NCI-H510A (cell line): ENCODE measurements at regions not wholly inside any gene's neighbourhood (a gene's known extent, or its start where the extent isn't known, plus 50 kb on each side); places are given as distances from the start of the nearest gene placed in this dataset.
"Not testable (repeated sequence)": the region's sequence is repeated elsewhere in the genome, so short reads cannot be mapped to it uniquely, and the experiment has no call there.

Source experiments
- DNase-seq: peaks from one replicate; lab custom pipeline; 2025; lab: John Stamatoyannopoulos, UW

GRCh38 chr20:2203436-2203835, 92.4 kb upstream of the TGM3 start:
- DNase-seq: no peak

GRCh38 chr20:2204021-2204420, 91.8 kb upstream of the TGM3 start:
- DNase-seq: no peak

- peak; percentile 55 for DNase-seq
Measured at GRCh38 chr20:2206957-2207769, 88.6 kb upstream of the TGM3 start.

- no peak for DNase-seq
Measured at GRCh38 chr20:2207770-2208097, 88.1 kb upstream of the TGM3 start.

- no peak for DNase-seq
Measured at GRCh38 chr20:2208897-2209296, 86.9 kb upstream of the TGM3 start.

DNA sequence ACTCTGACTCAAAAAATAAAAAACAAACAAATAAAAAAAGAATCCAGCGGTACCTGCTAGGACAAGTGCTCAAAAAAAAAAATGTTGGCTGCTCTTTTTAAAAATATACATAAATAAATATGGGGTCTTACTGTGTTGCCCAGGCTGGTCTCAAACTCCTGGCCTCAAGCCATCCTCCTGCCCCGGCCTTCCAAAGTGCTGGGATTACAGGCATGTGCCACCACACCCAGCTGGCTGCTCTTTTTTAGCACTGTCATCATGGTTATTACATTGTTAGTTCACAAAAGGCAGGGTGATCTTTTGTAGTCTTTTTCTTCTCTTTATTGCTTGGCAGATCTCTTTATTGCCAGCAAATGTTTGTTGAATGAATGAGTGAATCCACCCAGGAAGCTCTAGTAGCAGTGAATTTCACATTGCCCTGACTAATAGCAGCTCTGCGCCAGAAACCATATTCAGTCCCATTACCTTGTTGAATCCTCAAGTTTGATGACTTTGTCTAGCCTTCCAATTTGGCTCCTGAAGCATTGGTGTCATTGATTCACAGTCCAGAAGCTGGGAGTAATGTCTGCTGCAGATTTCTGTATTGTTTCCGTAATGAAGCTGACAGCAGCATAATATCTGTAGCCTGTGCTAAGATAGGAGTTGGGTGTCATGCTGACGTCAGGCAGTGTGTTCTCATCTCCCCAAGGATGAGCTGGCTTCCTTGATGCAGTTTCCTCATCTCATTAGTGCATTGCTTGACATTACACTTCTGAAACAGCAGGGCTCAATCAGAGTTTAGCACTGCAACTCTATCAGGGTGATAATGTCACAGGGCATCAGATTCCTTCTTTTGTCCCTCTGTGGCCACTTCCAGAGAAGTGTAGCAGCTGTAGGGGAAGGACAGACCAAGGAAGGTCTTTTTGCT, 84.9 kb upstream of the TGM3 start:
- no peak for DNase-seq

DNA sequence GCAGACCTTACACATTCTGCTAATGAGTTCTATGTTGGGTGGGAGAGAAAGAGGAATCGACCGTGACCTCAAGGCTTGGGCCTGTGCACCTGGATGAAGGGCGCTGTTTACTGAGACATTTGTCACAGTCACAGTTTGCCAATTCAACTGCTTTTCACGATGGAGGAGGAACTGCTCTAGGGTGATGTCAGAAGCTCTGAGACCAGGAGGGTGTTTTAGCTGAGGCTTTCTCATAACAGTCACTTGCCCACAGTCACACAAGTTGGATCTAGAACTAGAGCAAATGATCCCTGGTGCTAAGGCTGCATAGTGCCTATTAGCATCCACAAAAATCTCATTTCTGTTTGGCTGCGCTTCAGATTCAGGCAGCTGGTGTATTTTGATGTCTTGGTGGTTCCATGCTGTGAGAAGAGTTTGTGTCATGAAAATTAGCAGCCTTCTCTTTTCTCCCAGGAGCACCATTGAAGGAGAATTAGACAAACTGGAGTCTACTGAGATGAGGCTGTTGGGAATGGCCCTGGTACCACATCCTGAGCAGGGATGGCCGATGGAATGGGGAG, 83.3 kb upstream of the TGM3 start:
- no peak for DNase-seq

- DNase-seq: no peak
Measured at GRCh38 chr20:2213401-2213800, 82.4 kb upstream of the TGM3 start.

GRCh38 chr20:2217857-2218539, 77.8 kb upstream of the TGM3 start:
- no peak for DNase-seq

DNA sequence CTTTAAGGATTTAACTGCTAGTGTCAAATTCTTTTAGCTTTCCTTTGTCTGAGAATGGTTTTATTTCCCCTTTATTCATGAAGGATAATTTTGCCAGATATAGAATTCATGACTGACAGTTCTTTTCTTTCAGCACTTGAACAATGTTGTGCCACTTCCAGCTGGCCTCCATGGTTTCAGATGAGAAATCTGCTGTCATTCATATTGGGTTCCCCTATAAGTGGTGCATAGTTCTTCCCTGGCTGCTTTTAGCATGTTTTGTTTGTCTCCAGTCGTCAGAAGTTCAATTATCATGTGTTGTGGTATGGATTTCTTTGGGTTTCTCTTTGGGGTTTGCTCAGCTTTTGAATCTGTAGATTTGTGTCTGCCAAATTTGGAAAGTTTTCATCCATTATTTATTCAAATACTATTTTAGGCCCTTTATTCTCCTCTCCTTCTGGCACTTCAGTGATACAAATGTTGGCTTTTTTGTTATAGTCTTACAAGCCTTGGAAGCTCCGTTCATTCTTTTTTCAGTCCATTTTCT, 76.3 kb upstream of the TGM3 start:
- DNase-seq: no peak

GRCh38 chr20:2220298-2220697, 75.5 kb upstream of the TGM3 start:
- DNase-seq: no peak

DNA sequence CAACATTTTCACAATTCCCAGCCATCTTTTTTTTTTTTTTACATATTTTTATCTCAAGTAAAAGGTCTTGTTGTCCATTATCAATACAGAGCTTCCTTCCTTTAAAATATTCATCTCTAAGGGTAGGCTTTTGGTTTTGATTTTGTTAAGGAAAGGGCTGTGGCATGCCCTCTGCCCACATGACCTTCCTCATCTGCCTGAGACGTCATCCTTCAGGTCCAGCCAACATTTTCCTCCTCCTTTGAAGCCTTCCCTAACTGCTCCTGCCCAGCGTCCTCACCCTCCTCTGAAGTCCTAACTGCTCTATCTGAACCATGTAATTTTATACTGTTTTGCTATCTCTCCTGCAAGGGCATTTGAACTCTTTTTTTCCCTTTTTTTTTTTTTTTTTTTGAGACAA, 73.9 kb upstream of the TGM3 start:
- no peak for DNase-seq

- DNase-seq: no peak
Measured at GRCh38 chr20:2223558-2224367, 72.0 kb upstream of the TGM3 start.

GRCh38 chr20:2224368-2224639, 71.5 kb upstream of the TGM3 start:
- no peak for DNase-seq

DNA sequence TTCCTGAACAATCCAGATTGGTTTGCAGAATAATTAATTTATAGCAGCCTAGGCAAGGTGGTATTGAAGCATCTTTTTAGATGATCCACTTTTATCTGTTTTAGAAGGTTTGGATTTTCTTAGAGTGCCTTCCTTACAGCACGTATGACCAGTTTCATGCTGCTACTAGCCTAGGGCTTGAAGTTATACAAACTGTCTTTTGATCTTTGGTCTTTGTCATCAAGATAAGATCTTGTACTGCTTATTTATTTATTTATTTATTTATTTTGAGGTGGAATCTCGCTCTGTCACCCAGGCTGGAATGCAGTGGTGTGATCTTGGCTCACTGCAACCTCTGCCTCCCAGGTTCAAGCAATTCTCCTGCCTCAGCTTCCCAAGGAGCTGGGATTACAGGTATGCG, 68.5 kb upstream of the TGM3 start:
- not testable (repeated sequence) for DNase-seq

- no peak for DNase-seq
Measured at GRCh38 chr20:2227861-2228260, 67.9 kb upstream of the TGM3 start.

GRCh38 chr20:2228926-2229325, 66.9 kb upstream of the TGM3 start:
- no peak for DNase-seq

DNA sequence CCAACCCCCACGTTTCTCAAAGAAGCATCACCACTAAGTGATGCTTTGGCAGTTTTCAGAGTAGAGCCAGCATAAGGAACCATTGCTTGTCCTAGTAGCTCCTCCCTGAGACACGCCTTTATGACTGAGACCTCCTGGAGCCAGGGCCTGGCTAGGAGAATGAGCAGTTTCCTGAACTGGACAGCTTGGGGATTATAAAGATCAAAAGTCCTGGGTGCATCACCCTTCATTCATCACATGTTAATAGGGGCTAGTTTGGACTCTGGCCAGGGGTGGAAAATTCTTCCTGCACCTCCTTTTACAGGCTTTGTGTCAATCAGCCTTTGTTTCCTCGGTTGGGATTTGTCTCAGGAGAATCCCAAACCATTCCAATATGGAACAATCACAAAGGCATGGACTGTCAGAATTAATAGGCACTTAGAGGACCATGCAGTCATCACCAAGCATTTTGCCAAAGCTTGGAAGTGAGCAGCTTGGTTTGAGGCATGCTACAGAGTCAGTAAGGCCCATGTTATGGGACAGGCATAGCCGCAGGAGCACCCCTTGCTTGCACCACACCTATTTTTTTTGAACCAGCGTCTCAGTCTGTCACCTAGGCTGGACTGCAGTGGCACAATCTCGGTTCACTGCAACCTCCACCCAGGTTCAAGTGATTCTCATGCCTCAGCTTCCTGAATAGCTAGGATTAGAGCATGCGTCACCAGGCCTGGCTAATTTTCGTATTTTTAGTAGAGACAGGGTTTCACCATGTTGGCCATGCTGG, 64.9 kb upstream of the TGM3 start:
- DNase-seq: no peak

GRCh38 chr20:2231701-2232100, 64.1 kb upstream of the TGM3 start:
- no peak for DNase-seq

- DNase-seq: peak; percentile 15
Measured at GRCh38 chr20:2234598-2235191, 61.1 kb upstream of the TGM3 start.
